ENCODE measurements at regions not wholly inside any gene's neighbourhood (a gene's known extent, or its start where the extent isn't known, plus 50 kb on each side); places are given as distances from the start of the nearest gene placed in this dataset.
"Not testable (repeated sequence)": the region's sequence is repeated elsewhere in the genome, so short reads cannot be mapped to it uniquely, and the experiment has no call there.

GRCh38 chr1:145553795-145554194 lies 54.0 kb upstream of the GPR89A start:
- not testable (repeated sequence) for H3K4me3 ChIP-seq (ENCODE audit: low read length)

GRCh38 chr1:145545055-145545454 lies 62.7 kb upstream of the GPR89A start:
- H3K4me3 ChIP-seq (ENCODE audit: low read length), result no peak overlapping the region
- no peak for TF ChIP-seq ZNF274 (IDR thresholded peaks at IDR 0.05; ENCODE audit: low read depth, low read length)

- not testable (repeated sequence) for H3K4me3 ChIP-seq (ENCODE audit: low read length)
These were observed 66.1 kb upstream of the GPR89A start for GRCh38 chr1:145541685-145542084.

- not testable (repeated sequence) for H3K4me3 ChIP-seq (ENCODE audit: low read length)
These were observed 66.5 kb upstream of the GPR89A start for GRCh38 chr1:145541246-145541645.

GRCh38 chr1:145538118-145538882 lies 69.5 kb upstream of the GPR89A start:
- H3K4me3 ChIP-seq (ENCODE audit: low read length), result not testable (repeated sequence)

GRCh38 chr1:145537003-145537402 lies 70.8 kb upstream of the GPR89A start:
- not testable (repeated sequence) for H3K4me3 ChIP-seq (ENCODE audit: low read length)

GRCh38 chr1:145535461-145535860 lies 72.3 kb upstream of the GPR89A start:
- H3K4me3 ChIP-seq (ENCODE audit: low read length), result not testable (repeated sequence)

- H3K4me3 ChIP-seq (ENCODE audit: low read length), result not testable (repeated sequence)
These were observed 79.7 kb upstream of the GPR89A start for GRCh38 chr1:145528068-145528564.

GRCh38 chr1:145520159-145520558 lies 87.6 kb upstream of the GPR89A start:
- not testable (repeated sequence) for H3K4me3 ChIP-seq (ENCODE audit: low read length)

GRCh38 chr1:145519302-145519701 lies 88.5 kb upstream of the GPR89A start:
- H3K4me3 ChIP-seq (ENCODE audit: low read length), result not testable (repeated sequence)

GRCh38 chr1:145513017-145513416 lies 87.6 kb upstream of the NBPF20 start:
- H3K4me3 ChIP-seq (ENCODE audit: low read length), result not testable (repeated sequence)

GRCh38 chr1:145508053-145508452 lies 82.7 kb upstream of the NBPF20 start:
- H3K4me3 ChIP-seq (ENCODE audit: low read length), result not testable (repeated sequence)

GRCh38 chr1:145505663-145506647 lies 80.6 kb upstream of the NBPF20 start:
- H3K4me3 ChIP-seq (ENCODE audit: low read length), result not testable (repeated sequence)

GRCh38 chr1:145504834-145505413 lies 79.5 kb upstream of the NBPF20 start:
- not testable (repeated sequence) for H3K4me3 ChIP-seq (ENCODE audit: low read length)

GRCh38 chr1:145504310-145504709 lies 78.9 kb upstream of the NBPF20 start:
- H3K4me3 ChIP-seq (ENCODE audit: low read length), result not testable (repeated sequence)

GRCh38 chr1:145500251-145500650 lies 74.8 kb upstream of the NBPF20 start:
- not testable (repeated sequence) for H3K4me3 ChIP-seq (ENCODE audit: low read length)

GRCh38 chr1:145495077-145495871 lies 69.9 kb upstream of the NBPF20 start:
- not testable (repeated sequence) for H3K4me3 ChIP-seq (ENCODE audit: low read length)

- H3K4me3 ChIP-seq (ENCODE audit: low read length), result peak overlapping the region; percentile 34; the same call in 1 of the 2 replicates
These were observed 63.0 kb upstream of the NBPF20 start for GRCh38 chr1:145488193-145488933.

- H3K4me3 ChIP-seq (ENCODE audit: low read length), result peak overlapping the region; percentile 46; the same call in 1 of the 2 replicates
These were observed 61.8 kb upstream of the NBPF20 start for GRCh38 chr1:145487156-145487555.

GRCh38 chr1:145484257-145484656 lies 58.9 kb upstream of the NBPF20 start:
- H3K4me3 ChIP-seq (ENCODE audit: low read length), result not testable (repeated sequence)

All from GM08714 (cell line).